ENCODE measurements at regions not wholly inside any gene's neighbourhood (a gene's known extent, or its start where the extent isn't known, plus 50 kb on each side); places are given as distances from the start of the nearest gene placed in this dataset.
A peak's percentile ranks its signal among the peaks of the same experiment; 100 is the strongest.

- Histone ChIP-seq H3K4me1 (ENCODE audit: control insufficient read depth in 1 of 2, insufficient read depth in 2 of 2, low read depth in 1 of 2, low read length in 1 of 2) (peaks cover 0 to 9% of the 10 kb centered on the region in 2 experiments; a peak in 1 of 4 replicates), H2AFZ (ENCODE audit: low read depth) (no peak overlapping the region), H3K79me2 (ENCODE audit: insufficient read depth) (no peaks in the 10 kb centered on the region), H3K9ac (no peak overlapping the region), H3K4me2 (no peak overlapping the region), H3K9me2 (no peaks in the 10 kb centered on the region), H3K36me3 (replicated peaks in 1 of 2; ENCODE audit: control insufficient read depth in 1 of 2, insufficient read depth in 2 of 2, low read length in 1 of 2) (no peaks in the 10 kb centered on the region), H4K20me1 (ENCODE audit: insufficient read depth) (no peaks in the 10 kb centered on the region), H3F3A (replicated peaks; ENCODE audit: insufficient read depth) (no peaks in the 10 kb centered on the region), H3K27ac (ENCODE audit: low read depth in 2 of 2, low read length in 1 of 2) (peak overlapping the region in 1 of 2 experiments; percentile 84; a peak in 2 of 4 replicates), H3K9me3 (no peaks in the 10 kb centered on the region), H3K27me3 (ENCODE audit: insufficient read depth) (peaks cover 13% of the 10 kb centered on the region; the same call in 1 of the 2 replicates), H3K4me3 (ENCODE audit: low read depth in 2 of 2, low read length in 1 of 2) (no peak overlapping the region)
- ChIA-PET CTCF (no interaction called here), POLR2A (no interaction called here)
- TF ChIP-seq, protein P1, sequence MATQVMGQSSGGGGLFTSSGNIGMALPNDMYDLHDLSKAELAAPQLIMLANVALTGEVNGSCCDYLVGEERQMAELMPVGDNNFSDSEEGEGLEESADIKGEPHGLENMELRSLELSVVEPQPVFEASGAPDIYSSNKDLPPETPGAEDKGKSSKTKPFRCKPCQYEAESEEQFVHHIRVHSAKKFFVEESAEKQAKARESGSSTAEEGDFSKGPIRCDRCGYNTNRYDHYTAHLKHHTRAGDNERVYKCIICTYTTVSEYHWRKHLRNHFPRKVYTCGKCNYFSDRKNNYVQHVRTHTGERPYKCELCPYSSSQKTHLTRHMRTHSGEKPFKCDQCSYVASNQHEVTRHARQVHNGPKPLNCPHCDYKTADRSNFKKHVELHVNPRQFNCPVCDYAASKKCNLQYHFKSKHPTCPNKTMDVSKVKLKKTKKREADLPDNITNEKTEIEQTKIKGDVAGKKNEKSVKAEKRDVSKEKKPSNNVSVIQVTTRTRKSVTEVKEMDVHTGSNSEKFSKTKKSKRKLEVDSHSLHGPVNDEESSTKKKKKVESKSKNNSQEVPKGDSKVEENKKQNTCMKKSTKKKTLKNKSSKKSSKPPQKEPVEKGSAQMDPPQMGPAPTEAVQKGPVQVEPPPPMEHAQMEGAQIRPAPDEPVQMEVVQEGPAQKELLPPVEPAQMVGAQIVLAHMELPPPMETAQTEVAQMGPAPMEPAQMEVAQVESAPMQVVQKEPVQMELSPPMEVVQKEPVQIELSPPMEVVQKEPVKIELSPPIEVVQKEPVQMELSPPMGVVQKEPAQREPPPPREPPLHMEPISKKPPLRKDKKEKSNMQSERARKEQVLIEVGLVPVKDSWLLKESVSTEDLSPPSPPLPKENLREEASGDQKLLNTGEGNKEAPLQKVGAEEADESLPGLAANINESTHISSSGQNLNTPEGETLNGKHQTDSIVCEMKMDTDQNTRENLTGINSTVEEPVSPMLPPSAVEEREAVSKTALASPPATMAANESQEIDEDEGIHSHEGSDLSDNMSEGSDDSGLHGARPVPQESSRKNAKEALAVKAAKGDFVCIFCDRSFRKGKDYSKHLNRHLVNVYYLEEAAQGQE (IDR thresholded peaks at IDR 0.05; ENCODE audit: low read depth, low read length) = no peak
- WGBS (ENCODE audit: low lambda C conversion rate) = 22% methylated on average over 3 of the region's 3 CpGs
- no peak for DNase-seq
Measured at GRCh38 chrX:40414335-40414734, 166.4 kb upstream of the ATP6AP2 start.

- ChIA-PET CTCF (interaction anchor here (1.7 kb wide), 1 partner anchor 9 kb away, joined by 5 read pairs; no protein-coding TSS in a partner anchor), POLR2A (no interaction called here)
- no peaks in the 10 kb centered on the region for H3F3A ChIP-seq (replicated peaks; ENCODE audit: insufficient read depth)
- DNase-seq = no peak
- H2AFZ ChIP-seq (ENCODE audit: low read depth) = no peak overlapping the region
- WGBS (ENCODE audit: low lambda C conversion rate) = 42% methylated on average over 8 of the region's 8 CpGs
- no peaks in the 10 kb centered on the region for H4K20me1 ChIP-seq (ENCODE audit: insufficient read depth)
- no peak overlapping the region for H3K9ac ChIP-seq
- H3K9me3 ChIP-seq = no peaks in the 10 kb centered on the region
- H3K4me1 ChIP-seq (ENCODE audit: control insufficient read depth in 1 of 2, insufficient read depth in 2 of 2, low read depth in 1 of 2, low read length in 1 of 2) = peaks cover 0 to 9% of the 10 kb centered on the region in 2 experiments; a peak in 1 of 4 replicates
- H3K4me3 ChIP-seq (ENCODE audit: low read depth in 2 of 2, low read length in 1 of 2) = no peak overlapping the region
- peaks cover 5% of the 10 kb centered on the region; the same call in 1 of the 2 replicates for H3K27me3 ChIP-seq (ENCODE audit: insufficient read depth)
- TF ChIP-seq, protein P2, sequence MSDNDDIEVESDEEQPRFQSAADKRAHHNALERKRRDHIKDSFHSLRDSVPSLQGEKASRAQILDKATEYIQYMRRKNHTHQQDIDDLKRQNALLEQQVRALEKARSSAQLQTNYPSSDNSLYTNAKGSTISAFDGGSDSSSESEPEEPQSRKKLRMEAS (IDR thresholded peaks at IDR 0.05; ENCODE audit: low read depth) = no peak
- TF ChIP-seq CTCF (IDR thresholded peaks at IDR 0.05) = peak; percentile 22; the same call in 1 of the 2 replicates
- no peaks in the 10 kb centered on the region for H3K9me2 ChIP-seq
- H3K4me2 ChIP-seq = no peak overlapping the region
- no peak overlapping the region for H3K27ac ChIP-seq (ENCODE audit: low read depth in 2 of 2, low read length in 1 of 2)
- H3K79me2 ChIP-seq (ENCODE audit: insufficient read depth) = no peaks in the 10 kb centered on the region
- H3K36me3 ChIP-seq (replicated peaks in 1 of 2; ENCODE audit: control insufficient read depth in 1 of 2, insufficient read depth in 2 of 2, low read length in 1 of 2) = no peaks in the 10 kb centered on the region
Measured at GRCh38 chrX:40411340-40412111, 169.2 kb upstream of the ATP6AP2 start.

Measured in SK-N-SH (cell line).